GM21360 (cell line): ENCODE measurements at regions not wholly inside any gene's neighbourhood (a gene's known extent, or its start where the extent isn't known, plus 50 kb on each side); places are given as distances from the start of the nearest gene placed in this dataset.
A peak's percentile ranks its signal among the peaks of the same experiment; 100 is the strongest.

Source experiments
- ATAC-seq: cut with Tn5 transposase; IDR thresholded peaks from one replicate; pipeline ENCODE4 v1.9.1; 2021; ENCODE audit warnings: mild to moderate bottlenecking, moderate library complexity; ENCODE audit not compliant: unreplicated experiment

GRCh38 chr15:94602754-94603470 is 371.6 kb downstream of the MCTP2 start:
- no peak for ATAC-seq

GRCh38 chr15:94606286-94606685 is 374.9 kb downstream of the MCTP2 start:
- no peak for ATAC-seq

DNA sequence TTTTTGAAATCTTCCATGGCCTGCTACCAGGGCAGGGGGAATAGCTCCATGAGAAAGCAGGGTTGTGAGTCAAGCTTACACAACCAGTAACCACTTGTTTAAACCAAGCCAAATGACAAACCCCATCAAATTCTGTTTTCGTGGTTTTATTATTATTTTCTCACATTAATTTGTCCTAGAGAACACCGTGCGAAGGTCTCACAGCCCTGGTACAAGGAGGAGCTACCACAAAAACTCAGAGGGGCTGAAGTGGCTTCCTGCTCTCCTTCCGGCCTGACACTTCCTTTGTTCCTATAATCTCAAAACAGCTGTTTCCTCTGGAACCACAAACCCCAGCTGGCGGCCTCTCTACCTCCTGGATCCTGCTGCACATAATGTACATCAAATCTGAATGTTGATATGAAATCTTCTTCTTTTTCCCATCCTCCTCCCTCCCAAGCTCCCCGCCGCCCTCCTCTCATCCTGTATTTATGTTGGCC is 375.9 kb downstream of the MCTP2 start:
- ATAC-seq = no peak

DNA sequence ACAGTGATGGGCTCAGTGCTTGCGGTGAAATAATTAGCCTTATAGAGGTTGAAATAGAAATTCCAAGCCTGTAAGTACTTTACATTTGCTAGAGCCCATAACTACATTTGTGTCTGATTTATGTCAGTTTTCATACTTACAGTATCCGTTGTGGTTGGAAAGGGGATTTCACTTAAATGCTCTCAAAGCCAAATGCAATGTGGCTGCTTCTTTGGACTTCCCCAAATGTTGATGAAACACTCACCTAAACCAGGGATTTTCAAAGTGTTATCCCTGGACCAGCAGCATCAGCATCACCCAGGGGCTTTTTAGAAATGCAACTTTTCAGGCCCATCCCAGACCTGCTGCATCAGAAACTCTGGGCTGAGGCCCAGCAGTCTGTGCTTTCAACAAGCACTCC is 378.7 kb downstream of the MCTP2 start:
- ATAC-seq = peak; percentile 83

DNA sequence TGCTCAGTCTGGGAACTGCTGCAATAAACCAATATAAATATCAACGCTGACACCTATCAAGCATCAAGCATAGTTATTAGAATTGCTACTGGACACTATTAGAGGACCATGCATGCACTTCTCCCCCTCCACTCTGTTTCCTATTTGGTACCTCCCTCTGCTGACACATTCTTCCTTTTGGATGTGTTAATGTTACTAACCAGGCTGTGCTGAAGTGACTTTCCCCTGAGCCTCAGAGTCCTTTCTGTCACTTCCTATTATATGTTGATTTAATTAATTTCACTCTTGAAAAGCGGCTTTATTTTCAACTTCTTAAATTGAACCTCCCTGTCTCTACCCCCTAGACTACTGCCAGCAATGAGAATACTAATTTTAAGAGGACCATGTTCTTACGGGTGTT is 379.1 kb downstream of the MCTP2 start:
- ATAC-seq = peak; percentile 1

- no peak for ATAC-seq
These were observed 380.3 kb downstream of the MCTP2 start for GRCh38 chr15:94611656-94612055.

- no peak for ATAC-seq
These were observed 384.3 kb downstream of the MCTP2 start for GRCh38 chr15:94615688-94616087.

GRCh38 chr15:94620632-94621031 is 389.3 kb downstream of the MCTP2 start:
- ATAC-seq = no peak

DNA sequence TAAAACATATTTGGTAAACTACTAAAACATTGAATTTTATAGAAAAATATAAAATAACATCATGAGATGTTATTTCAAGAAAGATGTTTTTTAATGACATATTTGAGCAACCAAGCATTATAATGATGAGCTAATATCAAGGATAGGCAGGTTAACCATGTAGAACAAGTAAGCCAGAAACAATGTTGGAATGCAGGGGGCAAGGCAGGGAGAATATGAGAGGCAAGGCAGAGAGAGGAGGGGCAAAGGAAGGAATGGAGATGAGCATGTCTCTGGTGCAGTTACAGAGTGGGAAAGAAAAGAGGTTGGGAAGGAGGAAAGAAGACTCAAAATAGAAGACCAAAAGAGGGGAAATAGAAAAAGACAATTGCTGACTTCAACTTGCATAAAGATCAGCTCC is 390.4 kb downstream of the MCTP2 start:
- ATAC-seq = no peak

GRCh38 chr15:94626949-94627348 is 395.6 kb downstream of the MCTP2 start:
- ATAC-seq = no peak

DNA sequence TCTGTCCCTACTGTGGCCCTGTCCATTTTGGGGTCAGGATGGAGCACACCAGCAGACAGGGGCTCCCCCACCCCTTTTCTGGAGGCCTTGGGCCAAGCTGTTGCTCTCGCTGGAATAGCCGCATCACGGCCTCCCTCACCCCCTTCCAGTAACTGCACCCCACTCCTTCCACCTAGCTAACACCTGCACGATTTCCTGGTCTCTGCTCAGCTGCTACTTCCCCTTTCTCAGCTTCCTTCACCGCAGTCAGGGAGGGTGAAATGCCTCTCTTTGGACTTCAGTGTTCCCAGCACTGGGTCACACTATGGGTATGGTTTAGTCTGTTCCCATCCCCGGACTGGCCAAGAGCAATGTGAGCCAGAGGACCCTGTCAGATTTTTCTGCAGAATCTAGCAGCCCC is 400.2 kb downstream of the MCTP2 start:
- ATAC-seq = peak; percentile 80

DNA sequence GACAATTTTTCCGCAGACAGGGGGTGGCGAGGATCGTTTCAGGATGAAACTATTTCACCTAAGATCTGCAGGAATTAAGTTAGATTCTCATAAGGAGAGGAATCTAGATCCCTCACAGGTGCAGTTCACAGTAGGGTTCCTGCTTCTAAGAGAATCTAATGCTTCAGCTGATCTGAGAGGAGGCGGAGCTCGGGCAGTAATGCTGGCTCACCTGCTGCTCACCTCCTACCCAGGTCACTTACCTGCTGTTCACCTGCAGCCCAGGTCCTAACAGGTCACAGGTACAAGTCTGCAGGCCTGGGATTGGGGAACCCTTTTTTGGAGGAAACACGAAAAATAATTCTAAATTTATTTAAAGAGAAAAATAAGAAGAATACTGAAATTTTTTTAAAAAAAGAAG is 406.8 kb downstream of the MCTP2 start:
- ATAC-seq = no peak

GRCh38 chr15:94639701-94640100 is 408.3 kb downstream of the MCTP2 start:
- no peak for ATAC-seq

- no peak for ATAC-seq
These were observed 413.1 kb downstream of the MCTP2 start for GRCh38 chr15:94644433-94644832.

DNA sequence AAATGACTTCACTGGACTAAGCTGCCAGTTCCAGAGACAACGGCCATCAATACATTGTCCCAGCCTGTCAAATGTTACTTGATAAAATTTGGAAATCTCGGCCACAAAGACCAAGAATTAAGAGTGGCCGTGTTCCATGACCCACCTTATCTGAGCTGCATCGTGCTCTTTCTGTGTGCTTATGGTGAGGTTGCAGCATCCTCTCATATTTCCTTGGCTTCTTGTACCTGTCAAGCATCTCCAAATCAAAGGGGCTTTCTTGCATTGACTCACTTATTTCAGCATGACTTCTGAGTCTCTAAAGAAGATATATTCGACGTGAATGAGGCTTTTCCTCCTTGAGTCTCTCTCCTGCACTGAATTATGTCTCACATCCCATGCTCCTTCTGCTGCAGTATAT is 421.7 kb downstream of the MCTP2 start:
- ATAC-seq = no peak

GRCh38 chr15:94655249-94655880 is 424.0 kb downstream of the MCTP2 start:
- ATAC-seq = no peak

GRCh38 chr15:94665676-94666441 is 434.5 kb downstream of the MCTP2 start:
- ATAC-seq = no peak

DNA sequence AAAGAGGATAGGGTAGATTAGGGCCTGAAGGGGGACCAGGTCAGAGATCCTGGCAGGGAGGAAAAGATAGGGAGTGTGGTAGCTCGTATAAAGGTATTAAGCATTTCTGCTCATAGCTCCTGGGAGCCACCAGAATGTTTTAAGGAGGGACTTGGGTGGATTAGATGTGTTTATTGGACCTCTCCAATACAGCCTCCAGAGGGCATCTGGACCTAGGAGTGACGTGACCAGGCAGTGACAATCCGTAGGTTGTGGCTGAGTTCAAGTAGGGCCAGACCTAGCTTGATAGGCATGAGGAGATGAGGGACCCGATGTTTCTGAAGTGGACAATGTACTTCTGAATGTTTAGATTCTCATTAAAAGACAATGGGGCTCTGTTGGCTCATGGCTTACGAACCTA is 435.2 kb downstream of the MCTP2 start:
- no peak for ATAC-seq

DNA sequence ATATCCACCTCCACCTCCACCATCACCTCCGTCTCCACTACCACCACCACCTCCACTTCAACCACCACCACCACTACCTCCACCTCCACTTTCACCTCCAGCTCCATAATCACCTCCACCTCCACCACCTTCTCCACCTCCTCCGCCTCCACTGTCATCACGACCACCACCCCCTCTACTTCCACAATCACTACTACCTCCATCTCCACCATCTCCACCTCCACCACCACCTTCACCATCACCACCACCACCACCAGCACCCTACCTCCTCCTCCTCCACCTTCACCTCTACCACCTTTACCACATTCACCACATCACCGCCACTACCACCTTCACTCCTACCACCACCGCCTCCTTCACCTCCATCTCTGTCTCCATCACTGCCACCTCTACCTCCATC is 435.7 kb downstream of the MCTP2 start:
- ATAC-seq = no peak

- no peak for ATAC-seq
These were observed 439.2 kb downstream of the MCTP2 start for GRCh38 chr15:94670438-94671034.

GRCh38 chr15:94671858-94672532 is 440.6 kb downstream of the MCTP2 start:
- ATAC-seq = no peak
